Hepatocyte (in vitro differentiated cells): ENCODE measurements at regions not wholly inside any gene's neighbourhood (a gene's known extent, or its start where the extent isn't known, plus 50 kb on each side); places are given as distances from the start of the nearest gene placed in this dataset.

ENCODE experiments used
- DNase-seq: peaks from one replicate; pipeline ENCODE4 v3.0.0-alpha.2; 2016; ENCODE audit warnings: low spot score
- H2AFZ ChIP-seq: fragments of 200-600 bp; sonication (generic); 2 replicates; pipeline ENCODE4 v1.6.0; 2016; ENCODE audit warnings: antibody characterized with exemption, mild to moderate bottlenecking
- H3K27ac ChIP-seq: fragments of 200-600 bp; sonication (generic); 2 replicates; pipeline ENCODE4 v1.5.1; 2016; ENCODE audit warnings: mild to moderate bottlenecking
- H3K27me3 ChIP-seq: fragments of 200-600 bp; sonication (generic); 2 replicates; pipeline ENCODE4 v1.6.1; 2016
- H3K36me3 ChIP-seq: fragments of 200-600 bp; sonication (generic); replicated peaks from 2 replicates; pipeline ENCODE4 v1.5.1; 2016; ENCODE audit warnings: low read depth; ENCODE audit not compliant: insufficient read depth
- H3K4me1 ChIP-seq: fragments of 200-600 bp; sonication (generic); 2 replicates; pipeline ENCODE4 v1.5.1; 2016; ENCODE audit warnings: mild to moderate bottlenecking, moderate library complexity; ENCODE audit not compliant: insufficient read depth
- H3K4me2 ChIP-seq: fragments of 200-600 bp; sonication (generic); 2 replicates; pipeline ENCODE4 v1.6.0; 2016
- H3K4me3 ChIP-seq: fragments of 200-600 bp; sonication (generic); 2 replicates; pipeline ENCODE4 v1.5.1; 2016; ENCODE audit warnings: mild to moderate bottlenecking
- H3K79me2 ChIP-seq: fragments of 200-600 bp; sonication (generic); 2 replicates; pipeline ENCODE4 v1.6.0; 2017; ENCODE audit warnings: mild to moderate bottlenecking
- H3K9me2 ChIP-seq: fragments of 200-600 bp; sonication (generic); replicated peaks from 2 replicates; pipeline ENCODE4 v1.6.0; 2017; ENCODE audit warnings: mild to moderate bottlenecking; ENCODE audit not compliant: insufficient read depth
- H3K9me3 ChIP-seq: fragments of 200-600 bp; sonication (generic); 2 replicates; pipeline ENCODE4 v1.5.1; 2016; ENCODE audit warnings: low read depth, mild to moderate bottlenecking
- H4K20me1 ChIP-seq: fragments of 200-600 bp; sonication (generic); 2 replicates; pipeline ENCODE4 v1.6.0; 2016; ENCODE audit warnings: mild to moderate bottlenecking; ENCODE audit not compliant: insufficient read depth, poor library complexity, severe bottlenecking
- CTCF ChIP-seq: fragments of 200-600 bp; sonication (generic); IDR thresholded peaks from 2 replicates; pipeline ENCODE4 v1.5.1; 2016; ENCODE audit warnings: antibody characterized with exemption, mild to moderate bottlenecking; ENCODE audit not compliant: poor library complexity
- EZH2 ChIP-seq: fragments of 200-600 bp; sonication (generic); IDR thresholded peaks from 2 replicates; pipeline ENCODE4 v1.6.1; 2016; ENCODE audit warnings: antibody characterized with exemption, mild to moderate bottlenecking, borderline replicate concordance
- EZH2phosphoT487 ChIP-seq: fragments of 200-600 bp; sonication (generic); IDR thresholded peaks from one replicate; pipeline ENCODE4 v1.6.1; 2018; ENCODE audit warnings: antibody characterized with exemption, mild to moderate bottlenecking, low read depth, moderate library complexity; ENCODE audit not compliant: unreplicated experiment, severe bottlenecking
- WGBS: methylation state at CpG from one replicate; pipeline ENCODE4 v1.1.6; 2016; ENCODE audit warnings: low lambda C conversion rate; ENCODE audit errors: missing lambda C conversion rate; 5-methylcytosine and 5-hydroxymethylcytosine counted together

- no peaks in the 10 kb centered on the region for H4K20me1 ChIP-seq
- WGBS: 48% methylated on average over 2 of the region's 2 CpGs
These were observed 147.9 kb upstream of the STMND1 start for GRCh38 chr6:16953905-16954304.

GRCh38 chr6:16953446-16953845 is 148.4 kb upstream of the STMND1 start:
- H3K4me2 ChIP-seq: no peak overlapping the region
- TF ChIP-seq EZH2 (no peak), CTCF (no peak), EZH2phosphoT487 (no peak)

More at GRCh38 chr6:16953905-16954304, 147.9 kb upstream of the STMND1 start:
- DNase-seq: no peak
- H3K27me3 ChIP-seq: no peaks in the 10 kb centered on the region
- H3K4me1 ChIP-seq: peaks cover 5% of the 10 kb centered on the region
- no peaks in the 10 kb centered on the region for H3K9me3 ChIP-seq
- no peaks in the 10 kb centered on the region for H3K79me2 ChIP-seq
- no peaks in the 10 kb centered on the region for H3K36me3 ChIP-seq
- H3K9me2 ChIP-seq: no peaks in the 10 kb centered on the region
- H3K27ac ChIP-seq: no peak overlapping the region
- no peak overlapping the region for H3K4me3 ChIP-seq
- H3K4me2 ChIP-seq: no peak overlapping the region
- no peak overlapping the region for H2AFZ ChIP-seq
- no peak for TF ChIP-seq CTCF
- TF ChIP-seq EZH2: no peak
- no peak for TF ChIP-seq EZH2phosphoT487

GRCh38 chr6:16950825-16951495 is 150.9 kb upstream of the STMND1 start:
- H3K9me2 ChIP-seq: no peaks in the 10 kb centered on the region

More at GRCh38 chr6:16953446-16953845, 148.4 kb upstream of the STMND1 start:
- 100% methylated on average over 1 of the region's 1 CpG for WGBS
- Histone ChIP-seq H3K79me2 (no peaks in the 10 kb centered on the region), H3K9me2 (no peaks in the 10 kb centered on the region), H2AFZ (no peak overlapping the region), H3K36me3 (no peaks in the 10 kb centered on the region), H3K4me1 (peaks cover 8% of the 10 kb centered on the region), H4K20me1 (no peaks in the 10 kb centered on the region), H3K27me3 (no peaks in the 10 kb centered on the region), H3K4me3 (no peak overlapping the region), H3K27ac (no peak overlapping the region), H3K9me3 (no peaks in the 10 kb centered on the region)
- DNase-seq: no peak

More at GRCh38 chr6:16950825-16951495, 150.9 kb upstream of the STMND1 start:
- TF ChIP-seq CTCF: no peak
- no peak for TF ChIP-seq EZH2phosphoT487
- no peak for TF ChIP-seq EZH2
- Histone ChIP-seq H3K4me2 (no peak overlapping the region), H3K36me3 (no peaks in the 10 kb centered on the region), H3K79me2 (no peaks in the 10 kb centered on the region), H3K4me3 (no peak overlapping the region), H3K27me3 (no peaks in the 10 kb centered on the region), H3K27ac (no peak overlapping the region), H3K9me3 (no peaks in the 10 kb centered on the region), H2AFZ (no peak overlapping the region), H3K4me1 (peaks cover 13% of the 10 kb centered on the region), H4K20me1 (no peaks in the 10 kb centered on the region)
- 100% methylated on average over 1 of the region's 1 CpG for WGBS
- no peak for DNase-seq
